ENCODE measurements at regions not wholly inside any gene's neighbourhood (a gene's known extent, or its start where the extent isn't known, plus 50 kb on each side); places are given as distances from the start of the nearest gene placed in this dataset.

GRCh38 chr1:60942291-60942690 lies 140.1 kb upstream of the NFIA start:
- TF ChIP-seq CTCF (IDR thresholded peaks at IDR 0.05): no peak
- TF ChIP-seq POLR2A (IDR thresholded peaks at IDR 0.05): no peak

Data from lower leg skin (tissue), 3 donors.